Spleen (tissue), 7 donors: ENCODE measurements at regions not wholly inside any gene's neighbourhood (a gene's known extent, or its start where the extent isn't known, plus 50 kb on each side); places are given as distances from the start of the nearest gene placed in this dataset.

ENCODE experiments used
- POLR2AphosphoS5 ChIP-seq, 3 donors: sonication (generic); formaldehyde crosslinking; IDR thresholded peaks; one replicate each; pipeline ENCODE4 v1.5.1; 2017; ENCODE audit warnings: antibody characterized with exemption in 3 of 3
- TF ChIP-seq, protein P1 (sequence below), 11 experiments: fragments of 200-600 bp in 7 of 11; fragments of 450-650 bp in 4 of 11; sonication (generic) in 4 of 11; IDR thresholded peaks in 8 of 11; conservative IDR thresholded peaks in 3 of 11; 1 replicate in 7 of 11; 2 replicates in 4 of 11; pipeline versions ENCODE4 v1.4.0 to v1.8.0; 2016 to 2021; ENCODE audit warnings: antibody characterized with exemption in 11 of 11, inconsistent platforms in 4 of 11, mild to moderate bottlenecking in 1 of 11
- donor health status: DM: no; HTN: no; CAD: no; lungs with moderate emphysema.
- donor health status: DM: no; HTN: no; CAD: no.
- donor health status: DM: no; HTN: no; CAD: no.

DNA sequence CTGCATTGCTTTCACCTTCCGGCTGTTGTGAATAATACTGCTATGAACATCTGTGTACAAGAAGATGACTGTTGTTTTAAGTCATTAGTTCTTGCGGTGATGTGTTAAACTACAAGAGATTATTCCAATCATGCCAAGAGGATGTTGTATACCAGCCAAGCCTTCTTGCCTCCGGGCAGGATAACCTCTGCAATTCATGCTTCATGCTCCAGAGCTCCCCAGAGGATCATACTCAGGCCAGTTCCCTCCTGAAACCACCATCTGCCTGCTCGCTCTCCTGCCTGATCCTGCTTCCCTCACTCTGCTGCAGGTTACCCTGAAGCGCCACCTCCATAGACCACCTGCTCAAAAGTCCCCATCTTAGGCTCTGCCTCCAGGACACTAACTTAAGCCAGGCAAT is 187.1 kb upstream of the PROK2 start:
- TF ChIP-seq, protein P1, sequence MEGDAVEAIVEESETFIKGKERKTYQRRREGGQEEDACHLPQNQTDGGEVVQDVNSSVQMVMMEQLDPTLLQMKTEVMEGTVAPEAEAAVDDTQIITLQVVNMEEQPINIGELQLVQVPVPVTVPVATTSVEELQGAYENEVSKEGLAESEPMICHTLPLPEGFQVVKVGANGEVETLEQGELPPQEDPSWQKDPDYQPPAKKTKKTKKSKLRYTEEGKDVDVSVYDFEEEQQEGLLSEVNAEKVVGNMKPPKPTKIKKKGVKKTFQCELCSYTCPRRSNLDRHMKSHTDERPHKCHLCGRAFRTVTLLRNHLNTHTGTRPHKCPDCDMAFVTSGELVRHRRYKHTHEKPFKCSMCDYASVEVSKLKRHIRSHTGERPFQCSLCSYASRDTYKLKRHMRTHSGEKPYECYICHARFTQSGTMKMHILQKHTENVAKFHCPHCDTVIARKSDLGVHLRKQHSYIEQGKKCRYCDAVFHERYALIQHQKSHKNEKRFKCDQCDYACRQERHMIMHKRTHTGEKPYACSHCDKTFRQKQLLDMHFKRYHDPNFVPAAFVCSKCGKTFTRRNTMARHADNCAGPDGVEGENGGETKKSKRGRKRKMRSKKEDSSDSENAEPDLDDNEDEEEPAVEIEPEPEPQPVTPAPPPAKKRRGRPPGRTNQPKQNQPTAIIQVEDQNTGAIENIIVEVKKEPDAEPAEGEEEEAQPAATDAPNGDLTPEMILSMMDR (IDR thresholded peaks at IDR 0.05 in 8 of 11, conservative IDR thresholded peaks at IDR 0.05 in 3 of 11) = no peak
- TF ChIP-seq POLR2AphosphoS5 (IDR thresholded peaks at IDR 0.05) = no peak
